Activated CD8-positive, alpha-beta memory T cell treated with anti-CD3 and anti-CD28 coated beads, Interleukin-2, amount 50 U/mL, for 24 hours (primary cell): ENCODE measurements at regions not wholly inside any gene's neighbourhood (a gene's known extent, or its start where the extent isn't known, plus 50 kb on each side); places are given as distances from the start of the nearest gene placed in this dataset.

Experiments
- DNase-seq: peaks from one replicate; pipeline ENCODE4 v3.0.0-alpha.2; 2020; ENCODE audit errors: extremely low read depth

DNA sequence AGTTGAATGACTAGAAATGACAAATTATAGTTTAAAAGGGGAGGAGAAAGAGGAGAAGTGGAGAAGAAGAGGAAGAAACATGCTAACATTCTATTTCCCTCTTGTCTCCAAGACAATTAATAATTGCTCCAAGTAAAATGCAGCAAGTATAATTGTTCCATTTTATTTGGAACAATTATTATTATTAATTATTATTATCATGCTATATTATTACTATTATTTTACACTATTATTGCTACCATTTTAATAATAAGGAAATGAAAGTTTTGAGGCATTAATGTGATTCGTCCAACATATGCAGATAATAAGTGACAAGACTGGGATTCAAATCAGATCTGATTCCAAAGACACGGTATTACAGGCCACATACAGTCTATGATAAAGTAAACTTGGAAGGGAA is 293.6 kb upstream of the ZC3H12C start:
- no peak for DNase-seq

DNA sequence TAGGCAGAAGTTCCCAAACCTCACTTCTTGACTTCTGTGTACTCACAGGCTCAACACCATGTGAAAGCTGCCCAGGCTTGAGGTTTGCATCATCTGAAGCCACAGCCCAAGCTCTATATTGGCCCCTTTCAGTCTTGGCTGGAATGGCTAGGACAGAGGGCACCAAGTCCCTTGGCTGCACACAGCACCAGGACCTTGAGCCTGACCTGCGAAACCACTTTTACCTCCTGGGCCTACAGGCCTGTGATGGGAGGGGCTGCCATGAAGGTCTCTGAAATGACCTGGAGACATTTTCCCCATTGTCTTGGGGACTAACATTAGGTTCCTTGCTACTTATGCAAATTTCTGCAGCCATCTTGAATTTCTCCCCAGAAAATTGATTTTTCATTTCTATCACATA is 288.3 kb upstream of the ZC3H12C start:
- DNase-seq, result no peak

DNA sequence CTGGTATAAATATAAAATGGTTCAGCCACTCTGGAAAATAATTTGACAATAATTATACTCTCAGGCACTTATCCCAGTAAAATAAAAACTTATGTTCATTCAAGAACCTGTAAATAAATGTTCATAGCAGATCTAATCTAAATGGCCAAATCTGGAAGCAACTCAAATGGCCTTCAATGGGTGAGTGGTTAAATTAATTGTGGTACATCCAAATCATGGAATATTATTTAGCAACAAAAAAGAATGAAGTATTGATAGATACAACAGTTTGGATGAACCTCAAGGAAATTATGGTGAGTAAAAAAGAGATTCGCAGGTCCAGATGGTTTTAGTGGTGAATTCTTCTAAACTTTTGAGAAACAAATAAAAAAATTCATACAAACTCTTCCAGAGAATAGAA is 287.0 kb upstream of the ZC3H12C start:
- no peak for DNase-seq

DNA sequence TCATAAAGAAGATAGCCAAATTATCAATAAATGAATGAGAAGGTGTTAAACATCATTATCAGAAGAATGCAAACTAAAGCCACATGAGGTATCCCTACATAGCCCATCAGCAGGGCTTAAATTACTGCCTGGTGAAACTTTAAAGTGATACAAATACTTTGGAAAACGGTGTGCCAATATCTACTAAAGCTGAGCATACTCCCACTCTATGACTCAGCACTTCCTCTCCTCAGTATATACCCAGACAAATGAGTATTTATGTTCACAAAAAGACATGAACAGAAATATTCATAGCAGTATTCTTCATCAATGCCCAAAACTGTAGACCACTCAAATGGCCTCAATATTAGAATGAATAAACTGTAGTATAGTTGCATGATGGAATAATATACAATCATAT is 284.6 kb upstream of the ZC3H12C start:
- DNase-seq, result no peak

DNA sequence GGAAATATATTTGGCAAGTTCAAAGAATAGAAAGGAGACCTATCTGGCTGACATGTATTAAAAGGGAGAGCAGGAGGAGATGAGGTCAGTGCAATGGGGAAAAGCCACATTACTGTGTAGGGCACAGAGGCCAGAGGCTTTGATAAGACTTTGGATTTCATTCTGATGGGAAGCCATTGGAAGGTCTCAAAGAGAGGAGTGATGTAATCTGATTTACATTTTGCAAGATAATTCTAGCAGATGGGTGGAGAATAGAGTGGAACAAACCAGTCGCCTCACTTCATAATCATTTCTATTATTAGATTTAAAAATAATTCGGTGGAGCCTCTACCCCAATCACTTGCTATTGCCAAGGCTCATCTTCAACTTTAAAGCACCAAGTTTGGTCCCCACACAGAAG is 278.4 kb upstream of the ZC3H12C start:
- DNase-seq, result no peak

DNA sequence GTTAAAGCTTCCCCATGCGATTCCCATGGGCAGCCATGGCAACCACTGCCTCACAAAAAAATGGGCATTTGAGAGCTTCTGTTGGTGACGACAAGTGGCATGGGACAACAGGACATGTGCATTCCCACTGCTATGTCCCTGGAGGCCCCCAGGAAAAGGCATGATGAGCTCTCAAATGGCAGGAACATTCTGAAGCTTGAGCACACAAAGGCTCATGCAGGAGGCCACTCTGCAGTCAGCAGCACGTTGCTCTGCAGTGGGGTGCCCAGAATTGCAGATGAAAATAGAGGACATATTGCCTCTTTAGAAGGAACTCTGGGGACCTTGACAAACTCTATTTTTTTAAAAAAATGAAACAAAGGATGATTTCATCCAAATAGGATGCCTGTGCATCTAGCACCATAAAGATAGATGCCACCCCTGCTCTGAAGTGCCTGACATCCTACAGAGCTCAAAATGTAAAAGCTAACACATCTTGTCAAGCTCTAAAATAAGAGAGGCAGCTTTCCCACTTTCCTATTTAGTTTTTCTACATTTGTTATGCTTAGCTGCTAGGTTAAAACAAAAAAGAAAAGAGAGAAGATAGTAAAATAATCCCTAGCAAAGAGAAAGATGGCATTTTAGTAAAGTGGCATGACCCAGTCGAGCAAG is 277.6 kb upstream of the ZC3H12C start:
- no peak for DNase-seq

GRCh38 chr11:109818290-109818689 is 274.9 kb upstream of the ZC3H12C start:
- no peak for DNase-seq

DNA sequence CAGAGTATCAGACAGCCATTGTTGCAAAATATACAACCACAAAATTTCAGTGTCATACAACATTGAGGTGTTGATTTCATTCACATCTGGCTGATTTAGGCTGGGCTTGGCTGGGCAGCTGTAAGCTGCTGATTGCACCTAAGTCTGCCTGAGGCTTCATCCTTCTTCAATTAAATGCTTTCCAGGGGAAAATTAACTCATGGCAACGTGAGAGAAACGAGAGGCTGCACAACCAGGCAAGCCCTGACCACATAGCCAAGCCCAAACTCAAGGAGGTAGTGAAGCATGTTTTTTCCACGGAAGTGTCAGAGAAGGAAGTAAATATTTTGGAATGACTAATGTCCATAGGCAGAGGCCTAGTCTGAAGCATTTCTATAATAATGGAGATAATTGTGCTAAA is 273.8 kb upstream of the ZC3H12C start:
- no peak for DNase-seq

- no peak for DNase-seq
Observed at GRCh38 chr11:109821511-109821910, 271.7 kb upstream of the ZC3H12C start.

DNA sequence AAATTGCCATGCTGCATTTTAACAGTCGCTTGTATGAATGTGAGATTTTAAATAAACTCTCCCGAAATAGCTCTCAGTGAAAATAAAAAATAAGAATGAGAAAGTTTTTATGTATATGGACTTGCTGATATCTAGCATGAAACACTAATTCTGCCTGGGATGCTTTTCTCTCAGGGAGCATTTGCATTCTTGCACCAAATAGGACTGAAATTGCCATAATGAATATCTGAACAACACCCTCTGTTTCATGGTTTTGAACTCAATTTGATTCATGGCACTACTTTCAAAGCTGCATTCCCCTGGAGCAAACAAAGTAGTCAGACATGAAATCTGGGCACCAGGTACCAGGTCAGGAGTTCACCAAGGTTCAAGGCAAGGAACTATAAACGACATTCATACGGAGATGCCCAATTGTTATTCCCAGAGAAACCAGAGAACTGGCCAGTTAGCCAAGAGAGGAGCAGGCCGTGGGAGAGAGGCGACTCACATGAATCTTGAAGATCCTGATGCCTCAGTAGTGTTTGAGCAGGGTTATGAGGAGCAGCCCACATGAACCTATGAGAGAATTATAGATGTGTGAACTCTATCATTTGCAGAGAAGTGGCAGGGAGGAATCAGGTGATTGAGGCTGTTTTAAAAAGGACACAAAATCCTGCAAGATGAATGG is 270.6 kb upstream of the ZC3H12C start:
- DNase-seq, result no peak

DNA sequence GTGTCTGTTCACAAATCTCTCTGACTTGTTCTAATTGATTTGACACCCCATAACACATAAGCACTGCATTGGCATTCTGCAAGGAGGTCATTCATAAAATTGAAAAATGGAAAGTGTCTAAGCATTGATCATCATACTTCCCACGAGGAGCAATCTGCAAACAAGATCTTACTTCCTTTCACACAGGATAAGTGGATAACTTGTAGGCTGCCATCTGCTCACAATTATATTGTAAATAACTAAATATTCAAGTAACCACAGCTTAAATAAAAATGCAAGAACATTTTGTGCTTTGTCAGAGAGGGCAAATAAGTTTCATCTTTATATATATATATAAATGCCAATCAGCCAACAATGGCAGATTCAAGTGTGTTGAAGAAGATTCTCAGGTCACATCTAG is 264.8 kb upstream of the ZC3H12C start:
- DNase-seq, result no peak

- DNase-seq, result no peak
Observed at GRCh38 chr11:109838026-109838425, 255.2 kb upstream of the ZC3H12C start.

DNA sequence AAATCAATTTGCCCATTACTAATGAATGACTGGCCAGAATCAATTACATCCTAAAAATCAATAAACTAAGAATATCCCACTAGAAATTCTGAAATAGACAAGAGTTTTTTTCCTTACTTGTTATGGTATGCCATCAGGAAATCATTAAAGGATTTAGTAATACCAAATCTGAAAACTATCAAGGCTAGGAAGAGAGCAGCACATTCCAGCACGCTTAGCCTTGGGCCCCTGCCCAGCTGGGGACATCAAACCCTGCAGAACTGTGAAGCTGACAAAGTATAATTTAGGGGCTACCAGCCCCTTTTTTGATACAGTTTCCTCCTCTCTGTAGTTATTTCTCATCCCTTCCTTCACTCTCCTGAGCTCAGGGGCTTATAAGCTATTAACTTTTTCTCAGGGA is 247.8 kb upstream of the ZC3H12C start:
- no peak for DNase-seq

DNA sequence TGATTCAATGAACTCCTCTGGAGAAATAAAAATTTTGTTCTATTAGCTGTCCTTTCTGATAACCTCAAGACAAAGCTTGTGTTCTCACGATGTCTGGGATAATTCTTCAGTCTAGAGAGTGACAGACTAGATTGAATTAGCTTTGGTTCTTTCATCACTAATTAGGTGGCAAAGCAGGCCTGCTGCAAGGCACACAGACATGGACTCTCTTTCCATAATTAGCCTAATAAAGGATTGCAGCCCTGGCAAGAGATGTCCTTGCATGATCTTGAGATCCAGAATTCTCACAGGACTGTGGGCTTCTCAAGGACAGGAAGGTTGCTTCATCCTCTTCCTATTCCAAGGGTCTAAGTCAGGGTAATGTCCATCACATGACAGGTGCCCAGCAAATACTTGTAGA is 245.6 kb upstream of the ZC3H12C start:
- no peak for DNase-seq

DNA sequence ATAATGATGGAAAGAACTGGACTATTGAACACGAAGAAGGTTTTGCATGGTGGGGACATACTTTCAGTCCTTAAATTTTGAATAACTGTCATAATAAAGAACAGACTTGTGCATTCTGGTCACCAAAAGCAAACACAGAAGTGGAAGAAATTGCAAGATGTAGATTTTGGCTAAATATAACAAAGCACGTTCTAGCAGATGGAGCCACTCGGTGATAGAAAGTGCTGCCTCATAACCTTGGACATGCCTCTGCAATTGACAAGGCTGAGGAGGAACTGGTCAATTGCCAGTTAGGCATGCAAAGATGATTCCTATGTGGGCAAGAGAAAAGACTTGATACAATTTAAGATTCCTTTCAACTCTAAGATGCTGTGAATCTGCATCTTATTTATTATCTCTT is 244.1 kb upstream of the ZC3H12C start:
- DNase-seq, result no peak

- no peak for DNase-seq
Observed at GRCh38 chr11:109849946-109850345, 243.2 kb upstream of the ZC3H12C start.

DNA sequence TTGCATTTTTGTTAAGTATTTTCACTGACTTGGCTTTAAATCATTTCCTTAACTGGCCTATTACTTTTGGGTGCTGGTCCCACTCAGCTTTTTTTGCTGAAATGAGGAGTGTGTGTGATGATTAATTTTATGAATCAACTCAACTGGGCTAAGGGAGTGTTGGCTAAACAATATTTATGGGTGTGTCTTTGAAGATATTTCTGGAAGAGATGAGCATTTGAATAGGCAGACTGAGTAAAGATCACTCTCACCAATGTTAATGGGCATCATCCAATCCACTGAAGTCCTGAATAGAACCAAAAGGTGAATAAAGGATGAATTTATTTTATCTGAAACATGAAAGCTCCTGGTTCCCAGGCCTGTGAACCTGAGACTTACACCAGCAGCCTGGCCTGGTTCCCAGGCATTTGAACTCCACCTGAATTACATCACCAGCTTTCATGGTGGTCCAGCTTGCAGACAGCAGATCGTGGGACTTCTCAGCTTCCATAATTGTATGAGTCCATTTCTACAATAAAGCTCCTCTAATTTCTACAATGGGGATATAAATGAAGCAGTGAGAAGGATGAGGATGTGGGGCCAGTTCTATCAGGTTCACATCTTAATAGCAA is 241.3 kb upstream of the ZC3H12C start:
- DNase-seq, result no peak

DNA sequence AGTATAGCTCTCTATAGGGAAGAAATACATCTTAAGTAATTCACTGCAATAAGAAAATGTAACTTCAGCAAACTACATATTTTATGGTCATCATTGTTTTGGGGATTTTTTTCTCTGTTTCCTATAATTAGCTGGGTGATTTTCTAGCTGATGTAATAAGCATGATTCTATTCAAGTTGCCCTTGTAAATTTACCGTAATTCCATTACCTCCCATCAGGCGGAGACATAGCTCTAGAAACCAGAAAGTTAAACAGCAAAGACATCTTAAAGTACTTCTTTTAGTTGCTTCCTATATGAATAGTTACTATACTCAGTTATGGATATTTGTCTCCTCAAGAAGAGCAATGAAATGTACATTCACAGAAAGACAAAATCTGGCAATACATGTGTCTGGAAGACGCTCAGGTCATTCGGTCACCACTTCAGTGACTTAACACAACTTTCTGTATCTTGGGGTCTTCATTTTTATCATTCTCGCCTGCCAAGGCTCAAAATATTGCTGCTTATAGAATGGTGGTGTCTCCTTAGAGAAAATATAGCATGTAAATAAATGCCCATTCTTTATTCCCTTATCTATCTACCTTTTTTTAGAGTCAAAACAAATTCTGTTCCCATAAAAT is 239.9 kb upstream of the ZC3H12C start:
- no peak for DNase-seq

GRCh38 chr11:109854731-109855130 is 238.5 kb upstream of the ZC3H12C start:
- DNase-seq, result no peak

DNA sequence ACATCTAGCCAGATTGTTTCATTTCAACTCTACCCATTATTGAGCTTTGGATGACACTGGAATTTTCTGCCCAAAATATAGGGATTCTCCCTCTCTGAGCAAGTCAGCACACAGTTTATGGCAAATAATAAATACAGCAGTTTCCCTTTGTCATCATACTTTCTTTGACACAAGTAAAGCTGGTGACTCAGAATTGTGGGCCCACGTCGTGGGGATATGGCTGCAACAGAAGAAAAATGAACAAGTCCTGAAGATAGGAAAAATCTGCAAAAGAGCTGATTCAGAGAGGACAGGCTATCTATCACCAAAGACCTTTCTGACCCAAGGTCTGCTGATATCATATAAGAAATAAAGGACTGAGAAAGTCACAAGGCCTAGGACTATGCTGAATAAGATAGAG is 236.3 kb upstream of the ZC3H12C start:
- no peak for DNase-seq

GRCh38 chr11:109857637-109858036 is 235.6 kb upstream of the ZC3H12C start:
- no peak for DNase-seq

- no peak for DNase-seq
Observed at GRCh38 chr11:109858152-109858551, 235.0 kb upstream of the ZC3H12C start.
